IPS DF 4.7 (cell line): ENCODE measurements at regions not wholly inside any gene's neighbourhood (a gene's known extent, or its start where the extent isn't known, plus 50 kb on each side); places are given as distances from the start of the nearest gene placed in this dataset.
"Not testable (repeated sequence)": the region's sequence is repeated elsewhere in the genome, so short reads cannot be mapped to it uniquely, and the experiment has no call there.

Source experiments
- DNase-seq: peaks from one replicate; pipeline ENCODE4 v3.0.0-alpha.2; 2013; ENCODE audit warnings: low spot score; ENCODE audit errors: extremely low read depth

- DNase-seq: no peak
These were observed 978.7 kb upstream of the NUDT12 start for GRCh38 chr5:104541141-104541785.

- no peak for DNase-seq
These were observed 977.9 kb upstream of the NUDT12 start for GRCh38 chr5:104540448-104540847.

- no peak for DNase-seq
These were observed 977.2 kb upstream of the NUDT12 start for GRCh38 chr5:104539618-104540350.

GRCh38 chr5:104538734-104539133, 976.1 kb upstream of the NUDT12 start:
- no peak for DNase-seq

DNA sequence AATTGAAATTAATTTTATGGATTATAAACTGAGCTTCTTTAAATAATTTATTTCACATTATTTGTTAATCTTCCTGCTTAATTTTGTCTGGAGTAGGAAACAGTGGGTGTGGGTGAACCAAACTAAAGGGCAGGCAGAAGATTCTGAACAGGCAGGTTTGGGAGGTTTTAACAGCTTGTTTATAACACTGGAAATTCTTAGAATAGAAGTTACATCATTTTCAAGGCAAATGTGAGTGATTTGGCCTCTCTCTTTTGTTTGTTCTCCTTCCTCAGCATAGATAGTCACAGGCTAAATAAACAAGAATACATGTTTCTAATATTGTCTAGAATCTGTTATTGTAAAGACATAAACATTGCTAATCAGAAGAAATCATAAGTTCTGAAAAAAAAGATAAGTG, 970.9 kb upstream of the NUDT12 start:
- no peak for DNase-seq

DNA sequence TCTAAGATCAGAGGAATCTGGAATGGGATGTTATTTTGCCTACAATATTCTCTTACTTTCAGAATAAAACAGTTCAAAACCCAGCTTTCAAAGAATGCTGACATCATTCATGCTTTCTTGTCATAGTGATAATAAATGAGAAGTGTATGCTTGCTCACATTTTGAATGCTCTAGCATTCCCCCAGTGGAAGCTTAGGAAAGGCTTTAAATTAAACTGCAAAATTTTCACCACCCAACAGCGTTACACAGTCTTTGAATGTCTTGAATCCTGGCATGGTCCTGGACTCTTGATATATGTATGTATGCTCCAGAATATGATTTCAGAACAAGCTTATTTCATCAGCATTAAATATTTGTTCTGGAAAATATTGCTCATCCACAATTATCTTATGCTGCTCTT, 964.3 kb upstream of the NUDT12 start:
- DNase-seq: no peak

DNA sequence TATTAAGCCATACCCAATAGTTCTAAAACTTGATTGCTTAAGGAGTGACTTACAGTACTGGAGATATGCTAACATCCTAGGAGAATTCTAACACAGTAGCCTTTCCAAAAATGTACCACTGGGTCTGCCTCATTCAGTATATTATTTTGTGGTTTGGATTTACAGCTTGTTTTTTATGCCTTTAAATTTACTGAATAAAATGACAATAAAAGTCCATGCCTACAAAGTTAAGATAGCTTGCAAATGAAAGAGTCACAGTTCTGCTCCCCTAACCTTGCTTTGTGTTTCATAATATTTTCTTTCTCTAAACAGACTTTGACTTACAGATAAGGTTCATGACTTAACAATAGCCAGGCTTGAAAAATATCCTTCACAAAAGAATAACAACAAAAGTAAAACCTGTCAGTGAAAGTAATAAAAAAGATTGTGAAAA, 951.1 kb upstream of the NUDT12 start:
- no peak for DNase-seq

DNA sequence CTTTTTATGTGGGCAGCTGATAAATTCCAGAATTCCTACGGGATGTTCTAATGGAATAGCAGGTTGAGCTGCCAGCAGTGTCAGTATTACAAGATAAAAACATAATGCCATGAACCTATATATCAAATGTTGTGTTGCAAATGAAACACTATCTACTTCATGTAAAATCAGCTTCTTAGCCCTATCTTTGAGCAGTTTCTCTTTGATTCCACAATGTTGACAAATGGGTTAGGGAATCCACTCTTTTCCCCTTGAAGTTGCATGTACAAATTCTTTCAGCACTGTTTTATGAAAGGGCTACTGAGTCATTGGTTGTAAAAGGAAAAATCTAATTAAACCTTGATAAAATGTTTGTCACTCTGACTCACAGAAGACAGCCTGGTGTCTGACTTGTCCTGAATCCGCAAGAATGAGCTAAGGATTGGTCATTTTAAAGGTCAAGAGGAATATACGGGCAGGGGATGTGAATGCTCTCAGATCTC, 950.6 kb upstream of the NUDT12 start:
- DNase-seq: no peak

DNA sequence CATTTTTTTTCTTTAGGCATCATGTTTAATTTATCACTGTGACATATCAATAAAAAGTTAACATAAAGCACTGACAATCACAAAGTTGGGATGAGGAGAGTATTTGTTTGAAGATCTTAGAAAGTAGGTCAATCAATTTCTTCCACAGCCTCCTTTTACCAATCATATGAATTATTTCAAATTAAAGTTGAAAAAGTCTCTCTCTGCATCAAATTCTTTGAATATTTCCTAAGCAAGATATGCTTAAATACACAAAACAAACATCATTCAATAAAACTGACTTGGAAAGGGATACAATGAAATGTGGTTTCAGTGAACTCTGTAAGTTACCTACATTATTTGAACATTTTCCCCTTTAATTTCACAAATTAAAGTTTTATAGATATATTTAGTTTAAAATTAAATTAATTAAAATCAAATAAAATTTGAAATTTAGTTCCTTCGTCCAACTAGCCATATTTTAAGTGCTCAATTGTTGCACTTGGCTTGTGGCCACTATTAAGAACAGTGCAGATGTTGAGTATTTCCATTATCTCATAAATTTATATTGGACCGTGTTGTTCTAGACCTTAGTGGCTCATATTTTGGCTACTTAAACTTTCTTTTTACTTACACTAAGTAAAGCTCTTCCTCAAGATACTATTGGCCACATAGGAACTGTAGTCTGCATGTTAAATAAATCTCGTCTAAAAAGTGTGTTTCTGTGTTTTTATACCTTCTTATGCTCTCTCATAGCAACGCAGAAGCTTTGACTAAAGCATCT, 949.7 kb upstream of the NUDT12 start:
- no peak for DNase-seq

DNA sequence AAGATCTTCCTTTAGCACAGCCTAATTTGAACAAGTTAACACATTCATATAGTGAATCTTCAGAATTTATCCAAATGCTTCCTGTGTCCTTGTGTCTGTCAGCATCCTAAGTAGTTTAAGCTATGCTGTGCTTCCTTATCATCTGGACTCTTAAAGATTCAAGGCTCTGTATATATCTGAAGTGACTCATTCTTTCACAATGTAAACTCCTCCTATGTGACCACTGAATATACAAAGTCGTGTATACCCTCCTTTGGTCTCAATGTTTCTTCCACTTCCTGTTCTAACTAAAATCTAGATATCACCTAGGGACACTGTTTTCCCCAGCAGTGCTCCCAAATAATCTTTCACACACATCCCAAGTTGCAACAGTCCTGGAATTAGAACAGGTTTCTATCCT, 935.7 kb upstream of the NUDT12 start:
- DNase-seq: no peak

DNA sequence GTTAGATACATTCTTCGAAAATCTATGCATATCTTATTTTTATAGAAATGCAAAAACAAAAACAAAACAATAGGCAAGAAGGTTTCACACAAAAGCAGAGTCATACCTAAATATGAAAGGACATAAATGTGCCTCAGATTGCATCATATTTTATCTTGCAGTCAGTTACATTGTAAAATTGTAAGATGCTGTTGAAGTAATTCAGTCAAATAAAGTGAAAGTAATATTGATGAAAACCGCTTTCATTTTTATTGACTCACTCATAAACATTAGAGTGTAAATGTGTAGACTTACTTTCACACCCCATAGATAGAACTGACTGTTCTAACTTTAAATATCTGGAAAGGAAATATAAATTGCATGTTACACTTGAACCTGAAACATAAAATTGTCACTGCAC, 931.5 kb upstream of the NUDT12 start:
- no peak for DNase-seq

DNA sequence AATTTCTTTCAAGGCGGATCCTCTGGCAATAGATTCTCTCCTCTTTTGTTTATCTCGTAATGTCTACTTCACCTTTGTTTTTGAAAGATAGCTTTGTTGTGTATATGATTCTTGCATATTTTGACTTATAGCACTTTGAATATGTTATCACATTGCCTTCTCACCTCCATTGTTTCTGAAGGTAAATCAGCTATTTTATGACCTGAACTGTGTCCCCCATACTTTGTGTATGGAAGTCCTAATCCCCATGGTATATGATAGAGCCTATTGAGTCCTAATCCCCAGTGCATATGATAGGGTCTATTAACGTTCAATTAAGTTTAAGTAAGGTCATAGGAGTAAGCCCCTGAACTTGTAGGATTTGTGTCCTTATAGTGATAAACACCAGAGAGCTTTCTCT, 910.2 kb upstream of the NUDT12 start:
- no peak for DNase-seq

GRCh38 chr5:104456122-104456521, 893.5 kb upstream of the NUDT12 start:
- DNase-seq: no peak

- DNase-seq: no peak
These were observed 890.0 kb upstream of the NUDT12 start for GRCh38 chr5:104452550-104452949.

GRCh38 chr5:104451911-104452310, 889.3 kb upstream of the NUDT12 start:
- DNase-seq: not testable (repeated sequence)

DNA sequence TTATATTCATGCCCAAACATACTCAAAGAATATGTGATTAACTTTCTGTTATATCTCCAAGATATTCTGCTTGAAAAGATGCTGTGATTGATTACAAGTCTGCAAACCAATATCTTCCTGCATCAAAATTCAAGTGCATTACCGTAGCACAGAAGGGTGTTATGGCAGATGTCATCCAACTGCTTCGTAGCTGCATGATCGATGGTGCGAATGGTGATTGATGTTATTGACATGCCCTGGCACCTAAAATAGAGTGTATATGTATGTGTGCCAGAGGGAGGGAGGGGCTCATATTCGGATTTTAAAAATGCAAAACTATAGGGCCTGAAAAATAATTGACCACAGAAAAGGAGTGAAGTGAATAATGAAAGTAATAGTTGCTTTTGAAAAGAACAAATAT, 882.1 kb upstream of the NUDT12 start:
- DNase-seq: no peak

- no peak for DNase-seq
These were observed 881.1 kb upstream of the NUDT12 start for GRCh38 chr5:104443706-104444105.

DNA sequence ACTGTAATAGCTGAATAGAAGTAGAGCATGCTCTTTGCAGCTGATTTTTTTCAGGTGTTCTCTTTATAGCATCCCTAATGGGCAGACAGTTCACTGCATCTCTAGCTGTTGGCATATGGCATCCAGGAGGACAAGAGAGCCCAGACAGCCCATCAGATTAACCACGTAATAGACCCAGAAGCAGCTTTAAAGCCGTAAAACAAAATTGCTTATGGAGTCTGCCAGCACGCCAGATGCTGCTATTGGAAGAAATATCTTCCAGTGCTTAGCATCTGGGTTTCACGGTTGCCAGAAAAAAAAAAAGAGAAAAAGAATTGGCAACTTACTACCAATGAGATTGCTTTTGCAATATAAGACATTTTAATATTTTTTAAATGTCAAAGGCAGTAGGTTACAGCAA, 869.4 kb upstream of the NUDT12 start:
- DNase-seq: no peak

- DNase-seq: no peak
These were observed 868.5 kb upstream of the NUDT12 start for GRCh38 chr5:104431002-104431620.

- DNase-seq: no peak
These were observed 867.3 kb upstream of the NUDT12 start for GRCh38 chr5:104429911-104430310.

DNA sequence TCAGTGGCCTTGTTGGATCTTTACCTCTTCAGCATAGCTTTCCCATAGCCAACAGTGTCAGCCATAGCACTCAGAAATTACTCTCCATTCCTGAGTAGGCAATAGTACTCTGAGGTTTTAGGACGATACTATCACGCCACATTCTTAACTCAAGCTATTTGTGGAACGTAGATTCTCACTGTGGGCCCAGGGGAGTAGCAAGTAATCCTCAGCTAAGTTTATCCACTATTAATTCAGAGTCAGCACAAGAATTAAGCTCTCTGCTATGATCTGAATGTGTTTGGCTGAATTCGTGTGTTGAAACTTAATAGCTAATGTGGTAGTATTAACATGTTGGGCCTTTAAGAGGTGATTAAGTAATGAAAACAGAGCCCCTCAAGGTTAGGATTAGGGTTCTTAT, 858.8 kb upstream of the NUDT12 start:
- DNase-seq: no peak

DNA sequence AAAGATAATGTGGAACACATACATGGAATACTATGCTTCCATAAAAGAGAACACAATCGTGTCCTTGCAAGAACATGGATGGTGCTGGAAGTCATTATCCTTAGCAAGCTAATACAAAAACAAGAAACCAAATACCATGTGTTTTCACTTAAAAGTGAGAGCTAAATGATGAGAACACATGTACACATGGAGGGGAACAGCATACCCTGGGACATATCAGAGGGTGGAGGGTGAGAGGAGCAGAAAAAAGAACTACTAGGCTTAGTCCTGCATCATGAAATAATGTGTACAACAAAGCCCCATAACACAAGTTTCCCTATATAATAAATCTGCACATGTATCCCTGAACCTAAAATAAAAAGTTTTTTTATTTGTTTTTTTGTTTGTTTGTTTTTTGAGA, 855.5 kb upstream of the NUDT12 start:
- no peak for DNase-seq
